ENCODE measurements at regions not wholly inside any gene's neighbourhood (a gene's known extent, or its start where the extent isn't known, plus 50 kb on each side); places are given as distances from the start of the nearest gene placed in this dataset.

DNA sequence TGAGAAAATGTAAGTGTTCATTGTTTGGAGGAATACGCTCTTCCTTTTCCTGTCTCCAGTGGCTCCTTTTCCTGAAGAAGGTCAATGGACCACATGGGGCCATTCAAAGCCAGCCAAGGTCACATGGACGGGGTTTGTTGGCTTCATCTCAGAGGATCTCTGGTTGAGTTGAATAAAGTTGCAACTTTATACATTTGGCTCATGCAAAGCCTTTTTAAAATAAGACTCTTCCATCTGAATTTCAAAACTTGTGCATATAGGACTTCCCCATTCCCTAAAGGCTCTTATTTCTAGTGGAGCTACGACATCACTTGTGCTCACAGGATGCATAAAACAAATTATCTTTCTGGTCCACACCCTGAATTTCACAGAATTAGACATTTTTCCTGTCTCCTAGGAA, 235.5 kb downstream of the CMPK2 start:
- DNase-seq, result no peak
- no peaks in the 10 kb centered on the region for H3F3A ChIP-seq (ENCODE audit: insufficient read depth, low read depth)
- intact Hi-C loops (cut with micrococcal nuclease; ENCODE audit: unreplicated experiment), result no loop called here
- peaks cover 13% of the 10 kb centered on the region; the same call in 1 of the 2 replicates for H3K27me3 ChIP-seq (ENCODE audit: insufficient read depth, low read depth)
- H3K4me3 ChIP-seq, result no peak overlapping the region
- no peaks in the 10 kb centered on the region for H3K79me2 ChIP-seq (ENCODE audit: low read depth)
- no peaks in the 10 kb centered on the region for H4K20me1 ChIP-seq (ENCODE audit: insufficient read depth)
- no peak for TF ChIP-seq EZH2 (IDR thresholded peaks at IDR 0.05; ENCODE audit: low read depth)
- TF ChIP-seq, protein P1, sequence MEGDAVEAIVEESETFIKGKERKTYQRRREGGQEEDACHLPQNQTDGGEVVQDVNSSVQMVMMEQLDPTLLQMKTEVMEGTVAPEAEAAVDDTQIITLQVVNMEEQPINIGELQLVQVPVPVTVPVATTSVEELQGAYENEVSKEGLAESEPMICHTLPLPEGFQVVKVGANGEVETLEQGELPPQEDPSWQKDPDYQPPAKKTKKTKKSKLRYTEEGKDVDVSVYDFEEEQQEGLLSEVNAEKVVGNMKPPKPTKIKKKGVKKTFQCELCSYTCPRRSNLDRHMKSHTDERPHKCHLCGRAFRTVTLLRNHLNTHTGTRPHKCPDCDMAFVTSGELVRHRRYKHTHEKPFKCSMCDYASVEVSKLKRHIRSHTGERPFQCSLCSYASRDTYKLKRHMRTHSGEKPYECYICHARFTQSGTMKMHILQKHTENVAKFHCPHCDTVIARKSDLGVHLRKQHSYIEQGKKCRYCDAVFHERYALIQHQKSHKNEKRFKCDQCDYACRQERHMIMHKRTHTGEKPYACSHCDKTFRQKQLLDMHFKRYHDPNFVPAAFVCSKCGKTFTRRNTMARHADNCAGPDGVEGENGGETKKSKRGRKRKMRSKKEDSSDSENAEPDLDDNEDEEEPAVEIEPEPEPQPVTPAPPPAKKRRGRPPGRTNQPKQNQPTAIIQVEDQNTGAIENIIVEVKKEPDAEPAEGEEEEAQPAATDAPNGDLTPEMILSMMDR (conservative IDR thresholded peaks at IDR 0.05), result no peak
- BruUV-seq (replicated peaks), result no TSS peak
- no peak overlapping the region for H2AFZ ChIP-seq
- ChIA-PET CTCF (no interaction called here), POLR2A (ENCODE audit: unreplicated experiment) (no interaction called here)
- no peaks in the 10 kb centered on the region for H3K9me2 ChIP-seq (ENCODE audit: insufficient read depth)
- H3K4me1 ChIP-seq (replicated peaks; ENCODE audit: insufficient read depth), result no peaks in the 10 kb centered on the region
- H3K36me3 ChIP-seq (ENCODE audit: low read depth), result no peaks in the 10 kb centered on the region
- no peak overlapping the region for H3K4me2 ChIP-seq
- no peak overlapping the region for H3K27ac ChIP-seq
- no peaks in the 10 kb centered on the region for H3K9me3 ChIP-seq (ENCODE audit: insufficient read depth, low read depth)

DNA sequence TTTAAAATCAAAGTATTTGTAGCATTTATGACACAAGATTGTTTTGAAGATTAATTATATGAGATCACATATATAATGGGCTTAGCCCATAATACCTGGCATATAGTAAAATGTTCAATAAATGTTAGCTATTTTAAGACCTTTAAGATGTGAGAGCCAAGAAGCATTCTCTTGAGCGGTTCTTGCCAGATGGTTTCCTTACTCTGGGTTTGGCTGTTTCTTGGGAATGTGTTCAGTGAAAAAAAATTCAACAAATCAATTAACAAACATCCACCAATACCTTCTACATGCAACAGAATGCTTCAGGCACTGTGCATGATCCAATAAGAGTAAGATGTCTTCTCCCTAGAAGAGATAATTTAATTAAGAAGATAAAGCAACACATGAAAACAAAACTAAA, 230.4 kb downstream of the CMPK2 start:
- Histone ChIP-seq H3K4me2 (no peak overlapping the region), H3K79me2 (ENCODE audit: low read depth) (no peaks in the 10 kb centered on the region), H3F3A (ENCODE audit: insufficient read depth, low read depth) (no peaks in the 10 kb centered on the region), H3K4me3 (no peak overlapping the region), H2AFZ (no peak overlapping the region), H4K20me1 (ENCODE audit: insufficient read depth) (no peaks in the 10 kb centered on the region), H3K9me2 (ENCODE audit: insufficient read depth) (no peaks in the 10 kb centered on the region), H3K27me3 (ENCODE audit: insufficient read depth, low read depth) (no peaks in the 10 kb centered on the region), H3K27ac (no peak overlapping the region), H3K4me1 (replicated peaks; ENCODE audit: insufficient read depth) (no peaks in the 10 kb centered on the region), H3K36me3 (ENCODE audit: low read depth) (no peaks in the 10 kb centered on the region), H3K9me3 (ENCODE audit: insufficient read depth, low read depth) (no peaks in the 10 kb centered on the region)
- ChIA-PET POLR2A (ENCODE audit: unreplicated experiment) (no interaction called here), CTCF (no interaction called here)
- BruUV-seq (replicated peaks), result no TSS peak
- no peak for TF ChIP-seq EZH2 (IDR thresholded peaks at IDR 0.05; ENCODE audit: low read depth)
- TF ChIP-seq, protein P1 (conservative IDR thresholded peaks at IDR 0.05), result no peak
- DNase-seq, result no peak
- intact Hi-C loops (cut with micrococcal nuclease; ENCODE audit: unreplicated experiment), result no loop called here

DNA sequence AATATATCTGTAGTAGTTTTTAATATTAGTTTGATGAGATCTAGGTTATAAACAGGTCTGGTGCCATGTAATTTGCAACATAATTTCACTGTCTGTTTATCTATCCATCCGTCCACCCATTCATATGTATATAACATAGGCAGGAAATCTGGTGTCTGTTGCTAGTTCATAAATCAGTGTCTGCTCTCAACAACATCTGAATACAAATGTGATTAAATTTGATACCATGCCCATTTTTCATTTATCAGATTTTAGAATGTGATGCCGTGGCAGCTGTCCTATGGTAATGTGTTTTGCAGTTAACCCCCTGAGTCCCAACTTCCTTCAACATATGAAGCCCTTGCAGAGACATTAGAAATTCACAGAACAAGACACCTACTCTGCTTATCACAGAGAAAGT, 228.4 kb downstream of the CMPK2 start:
- ChIA-PET POLR2A (ENCODE audit: unreplicated experiment) (no interaction called here), CTCF (no interaction called here)
- Histone ChIP-seq H3K9me3 (ENCODE audit: insufficient read depth, low read depth) (no peaks in the 10 kb centered on the region), H3K27ac (no peak overlapping the region), H3K4me3 (no peak overlapping the region), H4K20me1 (ENCODE audit: insufficient read depth) (no peaks in the 10 kb centered on the region), H2AFZ (no peak overlapping the region), H3K9me2 (ENCODE audit: insufficient read depth) (no peaks in the 10 kb centered on the region), H3K27me3 (ENCODE audit: insufficient read depth, low read depth) (no peaks in the 10 kb centered on the region), H3K36me3 (ENCODE audit: low read depth) (no peaks in the 10 kb centered on the region), H3K4me1 (replicated peaks; ENCODE audit: insufficient read depth) (no peaks in the 10 kb centered on the region), H3F3A (ENCODE audit: insufficient read depth, low read depth) (no peaks in the 10 kb centered on the region), H3K79me2 (ENCODE audit: low read depth) (no peaks in the 10 kb centered on the region), H3K4me2 (no peak overlapping the region)
- BruUV-seq (replicated peaks), result no TSS peak
- intact Hi-C loops (cut with micrococcal nuclease; ENCODE audit: unreplicated experiment), result no loop called here
- TF ChIP-seq EZH2 (IDR thresholded peaks at IDR 0.05; ENCODE audit: low read depth), result no peak
- TF ChIP-seq, protein P1 (conservative IDR thresholded peaks at IDR 0.05), result no peak
- DNase-seq, result no peak

Measured in PC-9 (cell line).